H9 (cell line): ENCODE measurements at regions not wholly inside any gene's neighbourhood (a gene's known extent, or its start where the extent isn't known, plus 50 kb on each side); places are given as distances from the start of the nearest gene placed in this dataset.

ENCODE experiments used
- DNase-seq: peaks from one replicate; pipeline ENCODE4 v3.0.0-alpha.2; 2017
- H2AFZ ChIP-seq: one replicate; pipeline ENCODE4 v1.6.1; 2013; ENCODE audit warnings: mild to moderate bottlenecking, low read length, control low read depth, moderate library complexity
- H2AK5ac ChIP-seq: 2 replicates; pipeline ENCODE4 v1.6.1; 2013; ENCODE audit warnings: low read length, control low read depth, mixed read lengths; ENCODE audit not compliant: insufficient read length
- H2BK120ac ChIP-seq: one replicate; pipeline ENCODE4 v1.6.1; 2013; ENCODE audit warnings: low read depth, mild to moderate bottlenecking, low read length, control low read depth, inconsistent platforms; ENCODE audit not compliant: poor library complexity, severe bottlenecking
- H2BK12ac ChIP-seq: 2 replicates; pipeline ENCODE4 v1.6.1; 2013; ENCODE audit warnings: low read length, control low read depth, mixed read lengths, low read depth; ENCODE audit not compliant: insufficient read length
- H2BK15ac ChIP-seq: 2 replicates; pipeline ENCODE4 v1.6.1; 2013; ENCODE audit warnings: low read depth, low read length, control low read depth
- H2BK20ac ChIP-seq: one replicate; pipeline ENCODE4 v1.6.1; 2013; ENCODE audit warnings: low read depth, mild to moderate bottlenecking, low read length, control low read depth, inconsistent platforms; ENCODE audit not compliant: poor library complexity, severe bottlenecking
- H2BK5ac ChIP-seq: 2 replicates; pipeline ENCODE4 v1.6.1; 2013; ENCODE audit warnings: low read length, control low read depth, mixed read lengths; ENCODE audit not compliant: insufficient read length
- H3K14ac ChIP-seq: 2 replicates; pipeline ENCODE4 v1.6.1; 2013; ENCODE audit warnings: low read length, control low read depth; ENCODE audit not compliant: insufficient read depth
- H3K18ac ChIP-seq: 2 replicates; pipeline ENCODE4 v1.6.1; 2013; ENCODE audit warnings: low read depth, mild to moderate bottlenecking, mixed read lengths, low read length, control low read depth; ENCODE audit not compliant: insufficient read length
- H3K23ac ChIP-seq: 2 replicates; pipeline ENCODE4 v1.6.1; 2013; ENCODE audit warnings: low read length, control low read depth, mixed read lengths, low read depth; ENCODE audit not compliant: insufficient read length
- H3K23me2 ChIP-seq: 2 replicates; pipeline ENCODE4 v1.6.1; 2013; ENCODE audit warnings: low read depth, mild to moderate bottlenecking, mixed read lengths, low read length, control low read depth; ENCODE audit not compliant: insufficient read length, poor library complexity, severe bottlenecking
- H3K27ac ChIP-seq: 2 replicates; pipeline ENCODE4 v1.5.1; 2013; ENCODE audit warnings: low read length, control low read depth, mixed read lengths, low read depth; ENCODE audit not compliant: insufficient read length
- H3K27me3 ChIP-seq: 2 replicates; pipeline ENCODE4 v1.6.1; 2013; ENCODE audit warnings: low read length, control low read depth, inconsistent platforms; ENCODE audit not compliant: insufficient read depth
- H3K4ac ChIP-seq: 2 replicates; pipeline ENCODE4 v1.6.1; 2013; ENCODE audit warnings: low read depth, mild to moderate bottlenecking, control low read depth, inconsistent platforms, low read length, moderate library complexity
- H3K4me1 ChIP-seq: 2 replicates; pipeline ENCODE4 v1.6.1; 2013; ENCODE audit warnings: low read length, control low read depth, inconsistent platforms; ENCODE audit not compliant: insufficient read depth
- H3K4me2 ChIP-seq: 2 replicates; pipeline ENCODE4 v1.6.1; 2013; ENCODE audit warnings: low read length, control low read depth, mixed read lengths; ENCODE audit not compliant: insufficient read length, insufficient read depth
- H3K56ac ChIP-seq: 2 replicates; pipeline ENCODE4 v1.6.1; 2013; ENCODE audit warnings: low read depth, mild to moderate bottlenecking, mixed read lengths, low read length, control low read depth; ENCODE audit not compliant: insufficient read length
- H3K79me1 ChIP-seq: 2 replicates; pipeline ENCODE4 v1.6.1; 2013; ENCODE audit warnings: low read depth, mild to moderate bottlenecking, moderate library complexity, low read length, control low read depth, inconsistent platforms; ENCODE audit not compliant: insufficient read depth, poor library complexity, severe bottlenecking
- H3K79me2 ChIP-seq: 2 replicates; pipeline ENCODE4 v1.6.1; 2013; ENCODE audit warnings: low read length, control low read depth, inconsistent platforms; ENCODE audit not compliant: insufficient read depth
- H3K9ac ChIP-seq: 2 replicates; pipeline ENCODE4 v1.6.1; 2013; ENCODE audit warnings: low read length, control low read depth, mixed read lengths; ENCODE audit not compliant: insufficient read length; ENCODE audit errors: extremely low read depth
- H3K9me3 ChIP-seq: one replicate; pipeline ENCODE4 v1.6.1; 2013; ENCODE audit warnings: low read depth, low read length, inconsistent platforms; ENCODE audit not compliant: control insufficient read depth
- H3T11ph ChIP-seq: one replicate; pipeline ENCODE4 v1.6.1; 2013; ENCODE audit warnings: mild to moderate bottlenecking, low read length, control low read depth, inconsistent platforms
- H4K20me1 ChIP-seq: one replicate; pipeline ENCODE4 v1.6.1; 2013; ENCODE audit not compliant: control insufficient read depth, insufficient read length, insufficient read depth
- H4K5ac ChIP-seq: 2 replicates; pipeline ENCODE4 v1.6.1; 2013; ENCODE audit warnings: low read depth, mild to moderate bottlenecking, mixed read lengths, low read length, control low read depth; ENCODE audit not compliant: insufficient read length
- H4K8ac ChIP-seq: replicated peaks from 2 replicates; pipeline ENCODE4 v1.6.1; 2013; ENCODE audit warnings: low read length, control low read depth, mixed read lengths, low read depth; ENCODE audit not compliant: insufficient read length
- H4K91ac ChIP-seq: 2 replicates; pipeline ENCODE4 v1.6.1; 2013; ENCODE audit warnings: low read depth, mild to moderate bottlenecking, moderate library complexity, mixed read lengths, low read length, control low read depth; ENCODE audit not compliant: insufficient read length
- H3K27ac Mint-ChIP-seq, 3 experiments: 2 replicates in 2 of 3; 3 replicates in 1 of 3; pipeline ENCODE4 v1.8.0; 2020 to 2021; ENCODE audit warnings: mixed read lengths in 3 of 3, mild to moderate bottlenecking in 1 of 3, moderate library complexity in 1 of 3
- H3K27me3 Mint-ChIP-seq: 2 replicates; pipeline ENCODE4 v1.8.0; 2021; ENCODE audit warnings: low read depth, mild to moderate bottlenecking, moderate library complexity, mixed read lengths
- H3K36me3 Mint-ChIP-seq, 3 experiments: 2 replicates in 2 of 3; 3 replicates in 1 of 3; pipeline ENCODE4 v1.8.0; 2020 to 2021; ENCODE audit warnings: low read depth in 3 of 3, mixed read lengths in 3 of 3; ENCODE audit not compliant: insufficient read depth in 1 of 3
- H3K4me1 Mint-ChIP-seq, 2 experiments: 2 replicates each; pipeline ENCODE4 v1.8.0; 2020; ENCODE audit warnings: mixed read lengths in 2 of 2
- H3K4me3 Mint-ChIP-seq, 2 experiments: 2 replicates in 1 of 2; 3 replicates in 1 of 2; pipeline ENCODE4 v1.8.0; 2020 to 2021; ENCODE audit warnings: mild to moderate bottlenecking in 2 of 2, mixed read lengths in 2 of 2, moderate library complexity in 1 of 2
- H3K9me3 Mint-ChIP-seq, 2 experiments: 2 replicates in 1 of 2; 3 replicates in 1 of 2; pipeline ENCODE4 v1.8.0; 2020; ENCODE audit warnings: mild to moderate bottlenecking in 2 of 2, mixed read lengths in 2 of 2, moderate library complexity in 1 of 2
- CTCF ChIP-seq: fragments of 200-600 bp; sonication (generic); conservative IDR thresholded peaks from 3 replicates; pipeline ENCODE4 v1.8.0; 2021; ENCODE audit warnings: antibody characterized with exemption, mild to moderate bottlenecking
- WGBS: extraction: QIAGEN DNeasy Blood & Tissue Kit; methylation state at CpG from one replicate; pipeline ENCODE4 v1.1.7; 2013; ENCODE audit warnings: missing lambda C conversion rate, low lambda C conversion rate, mixed read lengths; ENCODE audit not compliant: insufficient read length; ENCODE audit errors: extremely low coverage; 5-methylcytosine and 5-hydroxymethylcytosine counted together

- H2BK12ac ChIP-seq: no peak overlapping the region
- H3K9me3 ChIP-seq: no peaks in the 10 kb centered on the region
- no peak overlapping the region for H2BK15ac ChIP-seq
- H3K9ac ChIP-seq: no peak overlapping the region
- H3K23ac ChIP-seq: no peak overlapping the region
- H3K18ac ChIP-seq: no peak overlapping the region
- H3T11ph ChIP-seq: no peak overlapping the region
- no peak overlapping the region for H2AFZ ChIP-seq
- no peak overlapping the region for H2BK20ac ChIP-seq
- no peaks in the 10 kb centered on the region for H3K79me2 ChIP-seq
- H3K79me1 ChIP-seq: no peaks in the 10 kb centered on the region
- H4K5ac ChIP-seq: no peak overlapping the region
- TF ChIP-seq CTCF: no peak
- Mint-ChIP-seq H3K27me3 (no peaks in the 10 kb centered on the region; the same call in 1 of the 2 replicates), H3K27ac (no peak overlapping the region), H3K9me3 (no peaks in the 10 kb centered on the region; a peak in 1 of 5 replicates), H3K36me3 (no peaks in the 10 kb centered on the region), H3K4me3 (no peak overlapping the region), H3K4me1 (peaks cover 8 to 10% of the 10 kb centered on the region in 2 experiments)
- DNase-seq: no peak
- no peak overlapping the region for H3K4me2 ChIP-seq
- H3K14ac ChIP-seq: no peak overlapping the region
- H2BK120ac ChIP-seq: no peak overlapping the region
- no peak overlapping the region for H4K91ac ChIP-seq
- H4K20me1 ChIP-seq: no peaks in the 10 kb centered on the region
- H3K4ac ChIP-seq: no peak overlapping the region
- H3K23me2 ChIP-seq: no peaks in the 10 kb centered on the region
- no peak overlapping the region for H2AK5ac ChIP-seq
- no CpG with 5 or more reads among the region's 5 CpGs for WGBS
- no peak overlapping the region for H3K56ac ChIP-seq
- no peaks in the 10 kb centered on the region for H3K4me1 ChIP-seq
- H3K27me3 ChIP-seq: no peaks in the 10 kb centered on the region
- H3K27ac ChIP-seq: no peak overlapping the region
- no peak overlapping the region for H2BK5ac ChIP-seq
- H4K8ac ChIP-seq: no peak overlapping the region
These were observed 186.8 kb downstream of the RPRM start for GRCh38 chr2:153291718-153292117.
